ENCODE measurements at regions not wholly inside any gene's neighbourhood (a gene's known extent, or its start where the extent isn't known, plus 50 kb on each side); places are given as distances from the start of the nearest gene placed in this dataset.

- H3K4me1 Mint-ChIP-seq (ENCODE audit: low read depth) = no peaks in the 10 kb centered on the region
- H3K9me3 Mint-ChIP-seq = peaks cover 5% of the 10 kb centered on the region
- no peak overlapping the region for H3K4me3 Mint-ChIP-seq
- H3K27ac Mint-ChIP-seq = peak overlapping the region; percentile 49
- peaks cover 1% of the 10 kb centered on the region for H3K36me3 Mint-ChIP-seq (ENCODE audit: low read depth)
- peaks cover 30% of the 10 kb centered on the region for H3K27me3 Mint-ChIP-seq (ENCODE audit: low read depth)
These were observed 350.6 kb downstream of the LIG4 start for GRCh38 chr13:107864543-107865317.

- Mint-ChIP-seq H3K9me3 (peaks cover 5% of the 10 kb centered on the region), H3K27ac (no peak overlapping the region), H3K27me3 (ENCODE audit: low read depth) (peaks cover 11% of the 10 kb centered on the region), H3K4me1 (ENCODE audit: low read depth) (no peaks in the 10 kb centered on the region), H3K36me3 (ENCODE audit: low read depth) (peaks cover 1% of the 10 kb centered on the region), H3K4me3 (no peak overlapping the region)
These were observed 355.1 kb downstream of the LIG4 start for GRCh38 chr13:107860284-107860683.

- Mint-ChIP-seq H3K4me1 (ENCODE audit: low read depth) (no peaks in the 10 kb centered on the region), H3K4me3 (no peak overlapping the region), H3K9me3 (no peaks in the 10 kb centered on the region), H3K27me3 (ENCODE audit: low read depth) (no peaks in the 10 kb centered on the region), H3K36me3 (ENCODE audit: low read depth) (no peaks in the 10 kb centered on the region), H3K27ac (no peak overlapping the region)
These were observed 360.5 kb downstream of the LIG4 start for GRCh38 chr13:107854880-107855279.

GRCh38 chr13:107852072-107852471, 363.3 kb downstream of the LIG4 start:
- Mint-ChIP-seq H3K36me3 (ENCODE audit: low read depth) (no peaks in the 10 kb centered on the region), H3K4me3 (no peak overlapping the region), H3K27ac (no peak overlapping the region), H3K27me3 (ENCODE audit: low read depth) (no peaks in the 10 kb centered on the region), H3K4me1 (ENCODE audit: low read depth) (no peaks in the 10 kb centered on the region), H3K9me3 (no peaks in the 10 kb centered on the region)

DNA sequence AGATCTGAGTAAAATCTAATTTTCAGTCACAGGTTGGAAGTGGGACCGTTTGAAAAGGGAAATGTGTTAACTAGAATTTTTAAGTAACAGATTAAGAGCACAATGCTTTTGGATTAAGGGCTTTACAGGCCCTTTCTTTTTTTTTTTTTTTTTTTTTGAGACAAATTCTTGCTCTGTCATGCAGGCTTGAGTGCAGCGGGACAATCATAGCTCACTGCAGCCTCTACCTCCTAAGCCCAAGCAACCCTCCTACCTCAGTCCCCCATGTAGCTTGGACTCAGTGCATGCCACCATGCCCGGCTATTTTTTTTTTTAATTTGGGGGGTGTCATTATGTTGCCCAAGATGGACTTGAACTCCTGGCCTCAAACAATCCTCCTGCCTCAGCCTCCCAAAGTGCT, 363.7 kb downstream of the LIG4 start:
- no peak overlapping the region for H3K4me3 Mint-ChIP-seq

GRCh38 chr13:107847406-107847805, 367.9 kb downstream of the LIG4 start:
- Mint-ChIP-seq H3K27ac (no peak overlapping the region), H3K4me1 (ENCODE audit: low read depth) (no peaks in the 10 kb centered on the region), H3K27me3 (ENCODE audit: low read depth) (no peaks in the 10 kb centered on the region), H3K36me3 (ENCODE audit: low read depth) (no peaks in the 10 kb centered on the region), H3K4me3 (no peak overlapping the region), H3K9me3 (no peaks in the 10 kb centered on the region)

More for the DNA sequence above, 363.7 kb downstream of the LIG4 start:
- H3K27ac Mint-ChIP-seq = no peak overlapping the region
- no peaks in the 10 kb centered on the region for H3K36me3 Mint-ChIP-seq (ENCODE audit: low read depth)
- H3K9me3 Mint-ChIP-seq = no peaks in the 10 kb centered on the region
- H3K4me1 Mint-ChIP-seq (ENCODE audit: low read depth) = no peaks in the 10 kb centered on the region
- no peaks in the 10 kb centered on the region for H3K27me3 Mint-ChIP-seq (ENCODE audit: low read depth)

DNA sequence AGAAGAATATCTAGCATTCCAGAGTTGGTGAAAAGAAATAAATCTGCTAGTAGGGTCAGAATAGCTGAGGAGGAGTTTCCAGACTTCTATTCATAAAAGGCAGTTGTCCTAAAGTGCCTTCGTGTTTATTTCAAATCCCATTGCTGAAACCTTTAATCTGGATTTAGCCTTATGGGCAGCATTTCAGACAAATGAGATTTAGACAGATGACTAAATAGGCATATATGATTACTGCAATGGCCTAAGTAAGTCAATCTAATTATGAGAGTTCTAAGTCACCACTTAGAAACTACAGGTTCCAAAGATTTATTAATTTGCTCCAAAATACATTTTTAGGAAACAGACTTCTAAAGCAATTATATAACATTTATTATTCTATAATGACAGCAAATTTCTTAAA, 368.7 kb downstream of the LIG4 start:
- no peaks in the 10 kb centered on the region for H3K36me3 Mint-ChIP-seq (ENCODE audit: low read depth)
- no peaks in the 10 kb centered on the region for H3K27me3 Mint-ChIP-seq (ENCODE audit: low read depth)
- no peak overlapping the region for H3K27ac Mint-ChIP-seq
- H3K4me1 Mint-ChIP-seq (ENCODE audit: low read depth) = no peaks in the 10 kb centered on the region
- no peak overlapping the region for H3K4me3 Mint-ChIP-seq
- H3K9me3 Mint-ChIP-seq = no peaks in the 10 kb centered on the region

- no peak overlapping the region for H3K27ac Mint-ChIP-seq
- no peaks in the 10 kb centered on the region for H3K4me1 Mint-ChIP-seq (ENCODE audit: low read depth)
- no peaks in the 10 kb centered on the region for H3K27me3 Mint-ChIP-seq (ENCODE audit: low read depth)
- no peaks in the 10 kb centered on the region for H3K9me3 Mint-ChIP-seq
- no peaks in the 10 kb centered on the region for H3K36me3 Mint-ChIP-seq (ENCODE audit: low read depth)
- no peak overlapping the region for H3K4me3 Mint-ChIP-seq
These were observed 369.4 kb downstream of the LIG4 start for GRCh38 chr13:107845911-107846310.

DNA sequence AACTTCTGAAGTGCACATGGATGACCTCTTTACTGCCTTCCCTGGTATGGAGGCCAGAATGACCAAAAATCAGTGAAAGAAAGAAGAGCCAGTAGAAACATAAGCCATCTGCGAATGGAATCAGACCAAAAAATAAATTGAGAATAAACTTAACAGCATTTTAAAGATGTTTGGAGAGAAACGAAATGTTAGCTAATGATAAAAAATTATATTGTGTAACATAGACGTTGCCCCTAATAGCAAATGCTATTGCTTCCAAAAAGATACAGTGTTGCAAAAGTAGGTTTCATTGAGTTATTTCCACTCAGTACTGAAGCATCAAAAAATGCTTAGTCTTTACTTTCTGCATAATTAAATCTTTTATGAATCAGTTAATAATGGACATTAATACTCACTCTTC, 371.7 kb downstream of the LIG4 start:
- Mint-ChIP-seq H3K36me3 (ENCODE audit: low read depth) (no peaks in the 10 kb centered on the region), H3K27ac (no peak overlapping the region), H3K4me1 (ENCODE audit: low read depth) (no peaks in the 10 kb centered on the region), H3K4me3 (no peak overlapping the region), H3K9me3 (no peaks in the 10 kb centered on the region), H3K27me3 (ENCODE audit: low read depth) (no peaks in the 10 kb centered on the region)

GRCh38 chr13:107843281-107843680, 372.1 kb downstream of the LIG4 start:
- H3K4me1 Mint-ChIP-seq (ENCODE audit: low read depth) = no peaks in the 10 kb centered on the region
- H3K27me3 Mint-ChIP-seq (ENCODE audit: low read depth) = no peaks in the 10 kb centered on the region
- no peak overlapping the region for H3K27ac Mint-ChIP-seq
- H3K9me3 Mint-ChIP-seq = no peaks in the 10 kb centered on the region
- H3K36me3 Mint-ChIP-seq (ENCODE audit: low read depth) = no peaks in the 10 kb centered on the region
- H3K4me3 Mint-ChIP-seq = no peak overlapping the region

DNA sequence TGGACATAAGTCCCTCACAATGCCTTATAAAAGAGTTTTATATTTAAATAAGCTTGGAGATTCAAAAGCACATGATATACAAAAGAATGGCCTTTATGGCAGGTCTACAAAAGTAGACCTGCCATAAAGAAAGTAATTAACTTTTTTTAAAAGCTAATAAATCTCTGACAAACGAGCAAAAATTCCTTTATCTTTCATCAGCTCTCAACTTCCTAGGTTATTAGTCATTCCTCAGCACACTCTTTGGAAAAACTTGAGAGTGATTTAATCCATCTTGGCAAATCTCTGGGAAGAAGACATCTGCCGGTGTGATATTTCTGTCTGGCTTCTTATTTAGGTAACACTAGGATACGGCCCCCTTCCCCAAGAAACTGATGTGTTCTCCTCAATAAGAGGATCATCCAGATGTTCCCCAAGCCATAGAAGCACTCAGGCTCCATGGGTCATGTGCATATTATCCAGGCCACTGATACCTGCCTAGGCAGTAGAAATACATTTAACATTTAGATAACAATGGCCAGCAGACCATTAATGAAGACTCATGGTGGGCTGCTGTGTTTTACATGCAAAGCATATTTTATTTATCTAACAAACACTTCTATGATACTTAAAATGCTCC, 372.7 kb downstream of the LIG4 start:
- no peak overlapping the region for H3K4me3 Mint-ChIP-seq
- H3K27ac Mint-ChIP-seq = no peak overlapping the region
- H3K36me3 Mint-ChIP-seq (ENCODE audit: low read depth) = no peaks in the 10 kb centered on the region
- no peaks in the 10 kb centered on the region for H3K9me3 Mint-ChIP-seq
- no peaks in the 10 kb centered on the region for H3K27me3 Mint-ChIP-seq (ENCODE audit: low read depth)
- no peaks in the 10 kb centered on the region for H3K4me1 Mint-ChIP-seq (ENCODE audit: low read depth)

DNA sequence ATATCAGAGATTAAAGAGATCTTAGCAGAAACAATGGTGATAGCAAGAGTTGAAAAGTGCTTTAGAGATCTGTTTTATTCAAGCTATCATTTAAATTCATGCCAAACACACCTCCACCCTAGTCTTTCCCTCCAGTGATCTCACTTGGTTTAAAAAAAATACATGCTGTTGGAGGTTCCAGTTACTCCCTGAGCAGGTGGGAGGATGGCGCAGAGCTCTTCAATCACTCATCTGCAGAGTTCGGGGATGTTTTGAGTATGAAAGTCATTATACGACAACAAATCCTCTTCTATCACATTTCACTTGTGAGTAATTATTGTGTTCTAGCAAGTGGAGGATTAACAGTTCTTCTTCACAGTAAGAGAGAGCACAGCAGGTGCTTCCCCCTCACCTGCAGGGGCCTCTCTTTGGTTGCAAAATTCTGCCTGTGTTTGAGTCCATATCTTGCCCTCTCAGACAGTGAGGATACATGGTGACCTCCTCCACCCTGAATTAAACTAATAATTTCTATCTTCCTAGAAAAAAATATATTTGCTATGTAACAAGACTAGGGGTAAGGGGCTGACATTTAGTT, 376.7 kb downstream of the LIG4 start:
- no peaks in the 10 kb centered on the region for H3K27me3 Mint-ChIP-seq (ENCODE audit: low read depth)
- no peaks in the 10 kb centered on the region for H3K36me3 Mint-ChIP-seq (ENCODE audit: low read depth)
- no peaks in the 10 kb centered on the region for H3K9me3 Mint-ChIP-seq
- no peak overlapping the region for H3K27ac Mint-ChIP-seq
- H3K4me3 Mint-ChIP-seq = no peak overlapping the region
- no peaks in the 10 kb centered on the region for H3K4me1 Mint-ChIP-seq (ENCODE audit: low read depth)

GRCh38 chr13:107836685-107837084, 378.7 kb downstream of the LIG4 start:
- Mint-ChIP-seq H3K27me3 (ENCODE audit: low read depth) (no peaks in the 10 kb centered on the region), H3K9me3 (peaks cover 7% of the 10 kb centered on the region), H3K4me1 (ENCODE audit: low read depth) (no peaks in the 10 kb centered on the region), H3K27ac (no peak overlapping the region), H3K4me3 (no peak overlapping the region), H3K36me3 (ENCODE audit: low read depth) (no peaks in the 10 kb centered on the region)

GRCh38 chr13:107835339-107836018, 379.9 kb downstream of the LIG4 start:
- no peak overlapping the region for H3K27ac Mint-ChIP-seq
- peaks cover 7% of the 10 kb centered on the region for H3K9me3 Mint-ChIP-seq
- H3K36me3 Mint-ChIP-seq (ENCODE audit: low read depth) = no peaks in the 10 kb centered on the region
- no peaks in the 10 kb centered on the region for H3K4me1 Mint-ChIP-seq (ENCODE audit: low read depth)
- H3K27me3 Mint-ChIP-seq (ENCODE audit: low read depth) = no peaks in the 10 kb centered on the region
- no peak overlapping the region for H3K4me3 Mint-ChIP-seq

DNA sequence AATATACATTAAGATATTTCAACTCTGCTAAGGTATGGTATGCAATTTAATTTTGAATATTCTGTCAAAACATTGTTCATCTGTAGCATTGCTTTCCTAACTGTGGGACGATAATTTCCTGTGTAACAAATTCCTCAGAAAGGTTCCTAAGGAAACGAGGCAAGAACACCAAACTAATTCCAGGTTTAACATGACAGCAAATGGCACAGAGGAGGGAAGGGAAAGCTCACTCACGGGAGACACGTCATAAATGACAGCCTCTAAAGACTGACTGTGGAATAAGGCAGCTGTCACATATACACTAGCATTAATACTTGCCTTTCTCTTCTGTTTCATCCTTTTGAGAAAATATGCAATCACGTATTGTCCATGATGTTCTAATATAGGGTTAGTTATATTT, 380.6 kb downstream of the LIG4 start:
- Mint-ChIP-seq H3K27ac (no peak overlapping the region), H3K27me3 (ENCODE audit: low read depth) (no peaks in the 10 kb centered on the region), H3K4me3 (no peak overlapping the region), H3K36me3 (ENCODE audit: low read depth) (no peaks in the 10 kb centered on the region), H3K9me3 (peaks cover 7% of the 10 kb centered on the region), H3K4me1 (ENCODE audit: low read depth) (no peaks in the 10 kb centered on the region)

Measured in T-helper 1 cell treated with Interleukin-12 subunit alpha and Interleukin-12 subunit beta and Interleukin-4 antibody, amounts not matched to agents 30 μg/mL and 1 μg/mL, for 36 hours (primary cell).